HFFc6 (cell line): ENCODE measurements at regions not wholly inside any gene's neighbourhood (a gene's known extent, or its start where the extent isn't known, plus 50 kb on each side); places are given as distances from the start of the nearest gene placed in this dataset.

Experiments used
- DNase-seq: peaks from one replicate; pipeline ENCODE4 v3.0.0-alpha.2; 2018
- H3K27ac Mint-ChIP-seq: 2 replicates; pipeline ENCODE4 v1.8.0; 2020; ENCODE audit warnings: mild to moderate bottlenecking, mixed read lengths
- H3K27me3 Mint-ChIP-seq: 2 replicates; pipeline ENCODE4 v1.8.0; 2021; ENCODE audit warnings: mild to moderate bottlenecking, moderate library complexity, mixed read lengths; ENCODE audit not compliant: insufficient read depth
- H3K36me3 Mint-ChIP-seq: 2 replicates; pipeline ENCODE4 v1.8.0; 2021; ENCODE audit warnings: low read depth, mixed read lengths
- H3K4me1 Mint-ChIP-seq: 2 replicates; pipeline ENCODE4 v1.8.0; 2020; ENCODE audit warnings: low read depth, mixed read lengths
- H3K4me3 Mint-ChIP-seq: 2 replicates; pipeline ENCODE4 v1.8.0; 2020; ENCODE audit warnings: mild to moderate bottlenecking, moderate library complexity, mixed read lengths
- H3K9me3 Mint-ChIP-seq: 2 replicates; pipeline ENCODE4 v1.8.0; 2020; ENCODE audit warnings: mild to moderate bottlenecking, mixed read lengths
- TF ChIP-seq, protein P1 (sequence below): fragments of 200-600 bp; sonication (generic); IDR thresholded peaks from 2 replicates; pipeline ENCODE4 v1.5.0; 2021; ENCODE audit warnings: antibody characterized with exemption, mild to moderate bottlenecking

DNA sequence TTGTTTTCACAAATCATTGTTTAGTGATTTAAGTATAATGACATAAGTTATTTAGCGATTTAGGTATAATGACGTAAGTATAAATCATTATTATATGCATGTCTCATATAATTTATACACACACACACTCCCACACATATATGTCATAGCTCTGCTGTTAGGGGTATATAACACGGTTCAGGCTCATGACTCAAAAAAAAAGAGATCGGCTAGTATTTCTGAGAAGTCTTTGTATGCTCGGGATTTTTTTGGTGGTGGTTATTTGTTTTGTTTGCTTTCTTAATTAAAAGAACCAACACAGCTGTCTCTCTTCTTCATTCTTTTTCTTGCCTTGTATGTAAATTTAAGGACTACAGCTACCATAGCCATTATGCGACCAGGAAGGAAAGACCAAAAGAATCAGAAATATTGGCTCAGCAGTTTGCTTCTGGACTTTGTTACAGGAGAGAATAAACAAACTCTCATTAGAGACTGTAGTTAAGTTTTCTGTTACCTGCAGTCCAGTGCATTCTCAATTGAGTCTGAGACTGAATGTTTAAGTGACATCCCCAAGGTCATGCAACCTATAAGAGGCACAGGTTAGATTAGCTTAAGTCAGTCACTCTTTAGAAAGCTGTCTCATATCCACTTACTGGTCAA lies 83.2 kb upstream of the NREP start:
- Mint-ChIP-seq H3K27ac (no peak overlapping the region), H3K27me3 (no peaks in the 10 kb centered on the region), H3K4me1 (peaks cover 14% of the 10 kb centered on the region), H3K4me3 (no peak overlapping the region), H3K36me3 (no peaks in the 10 kb centered on the region), H3K9me3 (no peaks in the 10 kb centered on the region)
- DNase-seq = no peak
- TF ChIP-seq, protein P1, sequence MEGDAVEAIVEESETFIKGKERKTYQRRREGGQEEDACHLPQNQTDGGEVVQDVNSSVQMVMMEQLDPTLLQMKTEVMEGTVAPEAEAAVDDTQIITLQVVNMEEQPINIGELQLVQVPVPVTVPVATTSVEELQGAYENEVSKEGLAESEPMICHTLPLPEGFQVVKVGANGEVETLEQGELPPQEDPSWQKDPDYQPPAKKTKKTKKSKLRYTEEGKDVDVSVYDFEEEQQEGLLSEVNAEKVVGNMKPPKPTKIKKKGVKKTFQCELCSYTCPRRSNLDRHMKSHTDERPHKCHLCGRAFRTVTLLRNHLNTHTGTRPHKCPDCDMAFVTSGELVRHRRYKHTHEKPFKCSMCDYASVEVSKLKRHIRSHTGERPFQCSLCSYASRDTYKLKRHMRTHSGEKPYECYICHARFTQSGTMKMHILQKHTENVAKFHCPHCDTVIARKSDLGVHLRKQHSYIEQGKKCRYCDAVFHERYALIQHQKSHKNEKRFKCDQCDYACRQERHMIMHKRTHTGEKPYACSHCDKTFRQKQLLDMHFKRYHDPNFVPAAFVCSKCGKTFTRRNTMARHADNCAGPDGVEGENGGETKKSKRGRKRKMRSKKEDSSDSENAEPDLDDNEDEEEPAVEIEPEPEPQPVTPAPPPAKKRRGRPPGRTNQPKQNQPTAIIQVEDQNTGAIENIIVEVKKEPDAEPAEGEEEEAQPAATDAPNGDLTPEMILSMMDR = no peak

DNA sequence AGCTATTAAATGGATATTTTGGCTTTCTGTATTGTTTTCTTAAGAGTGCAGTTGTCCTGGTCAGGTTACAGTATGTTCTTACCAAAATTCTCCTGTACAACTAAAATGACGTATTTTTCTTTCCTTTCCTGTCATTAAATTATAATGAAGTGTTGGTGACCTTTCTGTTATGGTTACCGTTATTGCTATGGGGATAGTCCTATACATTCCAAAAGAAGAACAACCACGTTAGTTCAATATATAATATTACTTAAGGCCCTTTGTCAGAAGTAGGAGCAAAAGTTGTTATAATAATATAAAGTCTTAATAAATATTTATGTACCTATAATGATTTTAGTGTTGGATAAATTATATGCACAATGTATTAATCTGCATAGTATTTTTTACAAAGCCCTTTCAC lies 82.4 kb upstream of the NREP start:
- Mint-ChIP-seq H3K27ac (no peak overlapping the region), H3K9me3 (no peaks in the 10 kb centered on the region), H3K27me3 (no peaks in the 10 kb centered on the region), H3K4me3 (no peak overlapping the region), H3K4me1 (peaks cover 14% of the 10 kb centered on the region), H3K36me3 (no peaks in the 10 kb centered on the region)
- TF ChIP-seq, protein P1 = no peak
- DNase-seq = no peak

DNA sequence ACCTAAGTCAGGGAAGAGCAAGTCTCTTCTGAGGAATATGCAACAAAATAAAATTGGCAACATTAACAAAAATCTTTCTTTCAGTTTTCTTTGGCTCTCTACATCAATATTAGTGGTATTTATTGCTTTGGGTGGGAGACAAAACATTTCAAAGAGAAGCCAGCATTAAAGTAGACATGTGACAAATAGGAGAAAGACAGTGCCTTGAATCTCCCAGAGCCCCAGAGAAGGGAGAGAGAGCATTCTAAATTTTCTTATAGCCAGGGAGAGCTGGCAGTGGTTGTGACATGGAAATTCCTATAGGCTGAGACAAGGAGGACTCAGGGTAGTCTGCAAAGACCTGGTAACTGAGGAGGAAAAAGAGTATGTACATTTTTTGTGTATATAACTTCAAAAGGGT lies 79.4 kb upstream of the NREP start:
- TF ChIP-seq, protein P1 = no peak
- Mint-ChIP-seq H3K36me3 (peaks cover 2% of the 10 kb centered on the region; the same call in 1 of the 2 replicates), H3K4me1 (peaks cover 14% of the 10 kb centered on the region), H3K4me3 (no peak overlapping the region), H3K27me3 (no peaks in the 10 kb centered on the region), H3K9me3 (no peaks in the 10 kb centered on the region), H3K27ac (no peak overlapping the region)
- no peak for DNase-seq

DNA sequence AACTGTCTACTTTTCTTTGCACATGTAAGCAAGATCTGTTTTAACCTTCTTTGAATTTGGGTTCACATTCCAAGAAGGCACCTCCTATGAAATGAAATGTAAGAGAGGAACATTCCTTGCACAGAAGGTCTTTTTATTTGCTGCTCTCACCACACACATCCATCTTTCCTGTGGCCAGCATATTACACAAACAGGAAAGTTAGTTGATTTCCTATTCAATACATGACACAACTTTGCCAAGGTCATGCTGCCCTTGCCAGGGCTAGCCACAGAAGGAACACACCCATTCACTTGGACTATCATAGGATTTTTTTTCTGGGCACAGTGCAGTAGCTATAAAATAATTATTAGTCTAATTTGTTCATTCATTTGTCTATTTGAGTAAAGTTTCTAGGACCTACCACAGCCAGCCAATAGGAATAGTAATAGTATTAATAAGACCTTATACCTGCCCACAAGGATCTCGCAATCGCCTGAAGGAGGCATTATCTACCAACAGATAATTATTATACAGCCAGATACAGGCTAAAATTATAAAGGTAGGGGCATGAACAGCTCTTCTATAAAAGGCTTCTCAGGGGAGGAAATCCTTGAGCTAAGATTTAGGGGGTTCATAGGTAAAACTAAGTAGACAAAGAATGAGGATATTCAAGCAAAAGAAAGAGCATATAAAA lies 78.1 kb upstream of the NREP start:
- no peak overlapping the region for H3K27ac Mint-ChIP-seq
- H3K4me1 Mint-ChIP-seq = peaks cover 20% of the 10 kb centered on the region
- no peak overlapping the region for H3K4me3 Mint-ChIP-seq
- TF ChIP-seq, protein P1 = peak; percentile 32; the same call in 1 of the 2 replicates
- no peaks in the 10 kb centered on the region for H3K27me3 Mint-ChIP-seq
- H3K36me3 Mint-ChIP-seq = peaks cover 6% of the 10 kb centered on the region; the same call in 1 of the 2 replicates
- no peak for DNase-seq
- H3K9me3 Mint-ChIP-seq = no peaks in the 10 kb centered on the region

DNA sequence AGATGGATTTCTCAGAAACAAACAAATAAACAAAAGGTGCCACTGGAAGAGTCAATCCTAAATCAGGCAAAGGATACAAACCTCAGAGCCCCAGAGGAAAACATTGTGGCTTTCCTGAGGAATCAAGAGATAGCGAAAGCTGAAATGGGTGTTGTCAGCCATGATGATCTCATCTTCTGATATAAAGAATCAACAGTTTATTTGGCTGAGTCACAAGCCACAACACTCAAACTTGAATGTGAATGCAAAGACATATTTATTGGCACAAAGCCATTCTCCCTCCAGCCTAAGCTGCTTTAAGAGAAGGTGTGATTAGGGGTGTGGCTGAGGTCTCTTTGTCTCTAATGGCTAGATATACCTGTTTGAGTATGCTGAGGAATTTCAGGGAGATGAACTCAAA lies 73.3 kb upstream of the NREP start:
- H3K4me1 Mint-ChIP-seq = peaks cover 22% of the 10 kb centered on the region
- H3K27me3 Mint-ChIP-seq = no peaks in the 10 kb centered on the region
- no peaks in the 10 kb centered on the region for H3K9me3 Mint-ChIP-seq
- peaks cover 14% of the 10 kb centered on the region for H3K36me3 Mint-ChIP-seq
- DNase-seq = peak; percentile 41
- peak overlapping the region; percentile 78 for H3K27ac Mint-ChIP-seq
- H3K4me3 Mint-ChIP-seq = no peak overlapping the region
- TF ChIP-seq, protein P1 = no peak
